Progenitor cell of endocrine pancreas (in vitro differentiated cells): ENCODE measurements at regions not wholly inside any gene's neighbourhood (a gene's known extent, or its start where the extent isn't known, plus 50 kb on each side); places are given as distances from the start of the nearest gene placed in this dataset.

Experiments
- DNase-seq: peaks from one replicate; pipeline ENCODE4 v3.0.0; 2021; ENCODE audit warnings: low spot score; ENCODE audit not compliant: unreplicated experiment
- H3K27ac Mint-ChIP-seq: 2 replicates; pipeline ENCODE4 v1.8.0; 2021; ENCODE audit warnings: mild to moderate bottlenecking, moderate library complexity, mixed read lengths
- H3K27me3 Mint-ChIP-seq: 2 replicates; pipeline ENCODE4 v1.8.0; 2021; ENCODE audit warnings: mixed read lengths
- H3K36me3 Mint-ChIP-seq: 2 replicates; pipeline ENCODE4 v1.8.0; 2022; ENCODE audit warnings: mixed read lengths; ENCODE audit not compliant: insufficient read depth
- H3K4me1 Mint-ChIP-seq: 2 replicates; pipeline ENCODE4 v1.8.0; 2021; ENCODE audit warnings: low read depth, mixed read lengths
- H3K4me3 Mint-ChIP-seq: 2 replicates; pipeline ENCODE4 v1.8.0; 2021; ENCODE audit warnings: low read depth, mild to moderate bottlenecking, moderate library complexity, mixed read lengths
- H3K9me3 Mint-ChIP-seq: 2 replicates; pipeline ENCODE4 v1.8.0; 2021; ENCODE audit warnings: low read depth, mixed read lengths
- CTCF ChIP-seq: fragments of 200-600 bp; sonication (generic); IDR thresholded peaks from one replicate; pipeline ENCODE4 v1.5.0; 2021; ENCODE audit warnings: antibody characterized with exemption, mild to moderate bottlenecking; ENCODE audit not compliant: unreplicated experiment

GRCh38 chr11:27205250-27205649, 157.8 kb downstream of the CCDC34 start:
- peaks cover 34% of the 10 kb centered on the region for H3K4me1 Mint-ChIP-seq
- peaks cover 7% of the 10 kb centered on the region for H3K9me3 Mint-ChIP-seq
- no peaks in the 10 kb centered on the region for H3K27me3 Mint-ChIP-seq
- no peak for TF ChIP-seq CTCF
- no peak for DNase-seq
- H3K27ac Mint-ChIP-seq = peak overlapping the region; percentile 73
- no peak overlapping the region for H3K4me3 Mint-ChIP-seq
- H3K36me3 Mint-ChIP-seq = peaks cover 13% of the 10 kb centered on the region

- Mint-ChIP-seq H3K27me3 (no peaks in the 10 kb centered on the region), H3K4me3 (no peak overlapping the region), H3K36me3 (peaks cover 12% of the 10 kb centered on the region), H3K4me1 (peaks cover 32% of the 10 kb centered on the region), H3K9me3 (peaks cover 7% of the 10 kb centered on the region), H3K27ac (no peak overlapping the region)
- TF ChIP-seq CTCF = peak; percentile 40
- DNase-seq = no peak
Measured at GRCh38 chr11:27204529-27204928, 158.5 kb downstream of the CCDC34 start.

- TF ChIP-seq CTCF = no peak
- H3K4me3 Mint-ChIP-seq = no peak overlapping the region
- peaks cover 29% of the 10 kb centered on the region for H3K4me1 Mint-ChIP-seq
- no peak for DNase-seq
- peaks cover 9% of the 10 kb centered on the region for H3K36me3 Mint-ChIP-seq
- H3K27ac Mint-ChIP-seq = peak overlapping the region; percentile 57
- peaks cover 7% of the 10 kb centered on the region for H3K9me3 Mint-ChIP-seq
- no peaks in the 10 kb centered on the region for H3K27me3 Mint-ChIP-seq
Measured at GRCh38 chr11:27203077-27203647, 159.9 kb downstream of the CCDC34 start.

GRCh38 chr11:27201454-27202302, 161.1 kb downstream of the BBOX1 start:
- Mint-ChIP-seq H3K9me3 (no peaks in the 10 kb centered on the region), H3K4me1 (peaks cover 30% of the 10 kb centered on the region), H3K27me3 (no peaks in the 10 kb centered on the region), H3K36me3 (no peaks in the 10 kb centered on the region), H3K4me3 (peak overlapping the region; percentile 22), H3K27ac (peak overlapping the region; percentile 81)
- no peak for TF ChIP-seq CTCF
- DNase-seq = no peak

- no peak overlapping the region for H3K4me3 Mint-ChIP-seq
- H3K36me3 Mint-ChIP-seq = no peaks in the 10 kb centered on the region
- H3K9me3 Mint-ChIP-seq = no peaks in the 10 kb centered on the region
- no peak for TF ChIP-seq CTCF
- H3K4me1 Mint-ChIP-seq = peaks cover 28% of the 10 kb centered on the region
- peak overlapping the region; percentile 81 for H3K27ac Mint-ChIP-seq
- no peaks in the 10 kb centered on the region for H3K27me3 Mint-ChIP-seq
- no peak for DNase-seq
Measured at GRCh38 chr11:27200779-27201453, 160.3 kb downstream of the BBOX1 start.
